Heart right ventricle (tissue), 16 donors: ENCODE measurements at regions not wholly inside any gene's neighbourhood (a gene's known extent, or its start where the extent isn't known, plus 50 kb on each side); places are given as distances from the start of the nearest gene placed in this dataset.
A peak's percentile ranks its signal among the peaks of the same experiment; 100 is the strongest.

Source experiments
- ATAC-seq, 8 donors: fragments of 200-7000 bp; cut with Tn5 transposase; one replicate each; pipeline ENCODE4 v1.9.1; 2020; ENCODE audit warnings: mild to moderate bottlenecking in 8 of 8, moderate library complexity in 8 of 8, moderate number of reproducible peaks in 1 of 8
- DNase-seq, 2 donors: peaks; one replicate each; pipeline ENCODE4 v3.0.0-alpha.2; 2020
- H3K27ac ChIP-seq, 10 donors: fragments of 200-600 bp; sonication (generic) in 2 of 10; one replicate each; pipeline versions ENCODE4 v1.5.0 to v1.8.0; 2020 to 2022; ENCODE audit warnings: mild to moderate bottlenecking in 3 of 10
- H3K27me3 ChIP-seq, 7 donors: fragments of 200-600 bp; one replicate each; pipeline ENCODE4 v1.8.0; 2021 to 2022; ENCODE audit warnings: mild to moderate bottlenecking in 2 of 7
- H3K36me3 ChIP-seq, 9 donors: fragments of 200-600 bp; sonication (generic) in 1 of 9; one replicate each; pipeline versions ENCODE4 v1.5.0 to v1.8.0; 2020 to 2022; ENCODE audit warnings: mild to moderate bottlenecking in 2 of 9
- H3K4me1 ChIP-seq, 9 donors: fragments of 200-600 bp; sonication (generic) in 1 of 9; one replicate each; pipeline versions ENCODE4 v1.5.0 to v1.8.0; 2020 to 2022; ENCODE audit warnings: mild to moderate bottlenecking in 4 of 9
- H3K4me3 ChIP-seq, 10 donors: fragments of 200-600 bp; sonication (generic) in 2 of 10; one replicate each; pipeline versions ENCODE4 v1.5.0 to v1.8.0; 2020 to 2022; ENCODE audit warnings: mild to moderate bottlenecking in 7 of 10, moderate library complexity in 2 of 10
- H3K9me3 ChIP-seq, 11 donors: fragments of 200-600 bp in 10 of 11; sonication (generic) in 2 of 11; one replicate each; pipeline versions ENCODE4 v1.5.0 to v1.8.0; 2013 to 2022; ENCODE audit warnings: mild to moderate bottlenecking in 2 of 11, control low read depth in 1 of 11, moderate library complexity in 1 of 11
- WGBS, 2 donors: extraction: QIAGEN DNeasy Blood & Tissue Kit; methylation state at CpG; one replicate each; pipeline ENCODE4 v1.1.7; 2013; ENCODE audit warnings: inconsistent platforms in 1 of 2; 5-methylcytosine and 5-hydroxymethylcytosine counted together
- intact Hi-C, 10 donors: fragments of 100-400 bp; cut with DNase I; formaldehyde crosslinking; loops; one replicate each; pipeline versions ENCODE4 v1.11.1 to v1.14.2; 2022
- TF ChIP-seq, protein P1 (sequence below), 9 donors: fragments of 200-600 bp; sonication (generic) in 2 of 9; IDR thresholded peaks; one replicate each; pipeline versions ENCODE4 v1.5.0 to v1.8.0; 2021 to 2022; ENCODE audit warnings: antibody characterized with exemption in 9 of 9, mild to moderate bottlenecking in 5 of 9, moderate library complexity in 1 of 9
- donor health status: Arrhythmogenic right ventricular cardiomyopathy.
- donor health status: ischemic (EF 13 %, LVEDD 7.1; RV severe dilation, severe dysfunction).
- donor health status: healthy with polysubstance abuse.
- donor health status: DM: no; HTN: yes; CAD: no.
- donor health status: DM: no; HTN: no; CAD: no.
- donor health status: ischemic (EF 25% LVEDD 6.9; RV normal size, moderate dysfunction).
- donor health status: ischemic (EF 25% LVEDD 5.7; RV mildly dilated, moderate dysfunction).
- donor health status: healthy.
- donor health status: DM: yes; HTN: yes; CAD: no.
- donor health status: Ischemic cardiomyopathy.
- donor health status: ischemic (EF 35%, LVEDD 5.7; RV mildly dilated, moderate dysfunction).
- donor health status: nonischemic (EF 11% LVEDD 7.7; RV severe dilation, severe dysfunction).
- donor health status: DM: yes; HTN: yes; CAD: no.
- donor health status: PGD.
- donor health status: ischemic (EF 29% LVEDD 5.4; RV normal size, mild dysfunction).
- donor health status: nonischemic (EF 23%, LVEDD 6.1; RV moderate dilation, normal function).

GRCh38 chr2:82814146-82814545 lies 1644.9 kb downstream of the SUCLG1 start:
- intact Hi-C loops, result no loop called here
- TF ChIP-seq, protein P1, sequence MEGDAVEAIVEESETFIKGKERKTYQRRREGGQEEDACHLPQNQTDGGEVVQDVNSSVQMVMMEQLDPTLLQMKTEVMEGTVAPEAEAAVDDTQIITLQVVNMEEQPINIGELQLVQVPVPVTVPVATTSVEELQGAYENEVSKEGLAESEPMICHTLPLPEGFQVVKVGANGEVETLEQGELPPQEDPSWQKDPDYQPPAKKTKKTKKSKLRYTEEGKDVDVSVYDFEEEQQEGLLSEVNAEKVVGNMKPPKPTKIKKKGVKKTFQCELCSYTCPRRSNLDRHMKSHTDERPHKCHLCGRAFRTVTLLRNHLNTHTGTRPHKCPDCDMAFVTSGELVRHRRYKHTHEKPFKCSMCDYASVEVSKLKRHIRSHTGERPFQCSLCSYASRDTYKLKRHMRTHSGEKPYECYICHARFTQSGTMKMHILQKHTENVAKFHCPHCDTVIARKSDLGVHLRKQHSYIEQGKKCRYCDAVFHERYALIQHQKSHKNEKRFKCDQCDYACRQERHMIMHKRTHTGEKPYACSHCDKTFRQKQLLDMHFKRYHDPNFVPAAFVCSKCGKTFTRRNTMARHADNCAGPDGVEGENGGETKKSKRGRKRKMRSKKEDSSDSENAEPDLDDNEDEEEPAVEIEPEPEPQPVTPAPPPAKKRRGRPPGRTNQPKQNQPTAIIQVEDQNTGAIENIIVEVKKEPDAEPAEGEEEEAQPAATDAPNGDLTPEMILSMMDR (IDR thresholded peaks at IDR 0.05), result no peak
- no peak for DNase-seq
- Histone ChIP-seq H3K36me3 (no peaks in the 10 kb centered on the region), H3K4me1 (no peaks in the 10 kb centered on the region), H3K4me3 (no peak overlapping the region), H3K9me3 (no peaks in the 10 kb centered on the region), H3K27ac (no peak overlapping the region), H3K27me3 (no peaks in the 10 kb centered on the region)
- ATAC-seq, result no peak
- 91 to 94% methylated on average over 1 of the region's 1 CpG for WGBS, 2 donors

DNA sequence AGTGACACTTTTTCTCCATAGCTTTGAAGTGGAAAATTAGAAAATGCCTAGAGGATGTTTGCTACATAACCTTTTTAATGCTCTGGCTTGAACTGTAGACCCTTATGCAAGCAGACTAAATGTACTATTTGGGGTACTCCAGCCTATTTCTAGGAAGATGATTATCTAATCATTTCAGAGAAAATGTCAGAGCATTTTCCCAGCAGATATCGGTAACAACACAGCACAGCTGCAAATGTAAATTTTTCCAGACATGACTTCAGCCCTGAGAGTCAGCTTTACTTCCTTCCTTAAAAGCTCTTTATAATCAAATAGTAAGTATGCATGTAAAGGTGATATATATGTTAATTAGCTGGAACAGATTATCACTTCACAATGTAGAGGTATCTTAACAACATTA lies 1647.1 kb downstream of the SUCLG1 start:
- 26 to 41% methylated on average over 1 of the region's 1 CpG for WGBS, 2 donors
- Histone ChIP-seq H3K4me3 (no peak overlapping the region), H3K4me1 (no peaks in the 10 kb centered on the region), H3K27ac (no peak overlapping the region), H3K9me3 (no peaks in the 10 kb centered on the region), H3K27me3 (no peaks in the 10 kb centered on the region), H3K36me3 (no peaks in the 10 kb centered on the region)
- TF ChIP-seq, protein P1 (IDR thresholded peaks at IDR 0.05), result no peak
- no peak for DNase-seq
- intact Hi-C loops, result no loop called here
- no peak for ATAC-seq

DNA sequence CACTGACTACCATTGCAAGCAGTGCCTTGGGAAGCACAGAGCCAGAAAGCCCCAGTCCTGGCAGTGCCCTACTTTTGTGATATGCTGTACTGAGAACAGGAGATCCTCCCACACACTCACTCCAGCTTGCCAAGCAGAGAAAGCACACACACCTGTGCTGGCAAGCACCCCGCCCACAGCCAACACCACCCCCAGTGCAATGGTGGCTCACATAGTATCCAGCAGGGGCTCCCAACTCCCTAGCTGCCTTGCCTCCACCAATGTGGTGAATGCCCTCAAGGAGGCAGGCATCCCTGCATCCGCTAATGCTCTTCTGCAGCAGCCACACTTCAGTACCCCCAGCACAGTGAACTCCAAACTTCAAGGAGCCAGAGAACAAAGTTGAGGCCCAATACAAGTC lies 1655.8 kb downstream of the SUCLG1 start:
- Histone ChIP-seq H3K4me1 (no peaks in the 10 kb centered on the region), H3K36me3 (no peaks in the 10 kb centered on the region), H3K4me3 (no peak overlapping the region), H3K9me3 (peaks cover 0 to 36% (median 16%) of the 10 kb centered on the region in 11 donors), H3K27me3 (no peaks in the 10 kb centered on the region), H3K27ac (no peak overlapping the region)
- TF ChIP-seq, protein P1 (IDR thresholded peaks at IDR 0.05), result no peak
- 94 to 100% methylated on average over 2 of the region's 2 CpGs for WGBS, 2 donors
- intact Hi-C loops, result no loop called here
- DNase-seq (no peak), ATAC-seq (no peak)

- ATAC-seq (peak in 2 of 8 donors; percentile 15 to 50), DNase-seq (peak in 1 of 2 donors; percentile 5)
- Histone ChIP-seq H3K27me3 (no peaks in the 10 kb centered on the region), H3K9me3 (no peaks in the 10 kb centered on the region), H3K4me1 (peaks cover 0 to 5% (median 0%) of the 10 kb centered on the region in 9 donors), H3K36me3 (no peaks in the 10 kb centered on the region), H3K4me3 (no peak overlapping the region), H3K27ac (no peak overlapping the region)
- WGBS, 2 donors, result 83% methylated on average over 3 of the region's 3 CpGs
- TF ChIP-seq, protein P1 (IDR thresholded peaks at IDR 0.05), result no peak
- intact Hi-C loops, result no loop called here
Observed at GRCh38 chr2:82797469-82797868, 1661.6 kb downstream of the SUCLG1 start.
